GM12878 (cell line): ENCODE measurements at regions not wholly inside any gene's neighbourhood (a gene's known extent, or its start where the extent isn't known, plus 50 kb on each side); places are given as distances from the start of the nearest gene placed in this dataset.

ENCODE experiments used
- CTCF ChIP-seq, 3 experiments: IDR thresholded peaks in 2 of 3; conservative IDR thresholded peaks in 1 of 3; 2 replicates each; pipeline ENCODE4 v1.5.1; 2011; ENCODE audit warnings: low read depth in 3 of 3, low read length in 3 of 3, mild to moderate bottlenecking in 3 of 3, control low read depth in 2 of 3, moderate library complexity in 2 of 3, inconsistent platforms in 1 of 3, mixed read lengths in 1 of 3; ENCODE audit not compliant: control insufficient read depth in 2 of 3, insufficient read depth in 1 of 3; ENCODE audit errors: extremely low read depth in 1 of 3
- POLR2A ChIP-seq: IDR thresholded peaks from 2 replicates; pipeline ENCODE4 v1.6.1; 2011; ENCODE audit warnings: low read depth, mild to moderate bottlenecking, low read length
- POLR2AphosphoS2 ChIP-seq: IDR thresholded peaks from 2 replicates; pipeline ENCODE4 v1.6.1; 2011; ENCODE audit warnings: low read depth, mild to moderate bottlenecking, low read length, improper control_type of control experiment, moderate library complexity
- SMC3 ChIP-seq: IDR thresholded peaks from 2 replicates; pipeline ENCODE4 v1.6.1; 2011; ENCODE audit warnings: low read length, improper control_type of control experiment, borderline replicate concordance
- TAF1 ChIP-seq: IDR thresholded peaks from 2 replicates; pipeline ENCODE4 v1.6.1; 2011; ENCODE audit warnings: mild to moderate bottlenecking, low read depth, low read length, borderline replicate concordance

- TF ChIP-seq CTCF (IDR thresholded peaks at IDR 0.05 in 2 of 3, conservative IDR thresholded peaks at IDR 0.05 in 1 of 3; ENCODE audit: control insufficient read depth in 2 of 3, extremely low read depth in 1 of 3, insufficient read depth in 1 of 3, low read depth in 3 of 3, low read length in 3 of 3): no peak
- no peak for TF ChIP-seq TAF1
- TF ChIP-seq POLR2A: no peak
- no peak for TF ChIP-seq POLR2AphosphoS2
- TF ChIP-seq SMC3: no peak
Observed at GRCh38 chr6:140609956-140610355, 1235.5 kb upstream of the CITED2 start.
